Fibroblast of pulmonary artery (primary cell): ENCODE measurements at regions not wholly inside any gene's neighbourhood (a gene's known extent, or its start where the extent isn't known, plus 50 kb on each side); places are given as distances from the start of the nearest gene placed in this dataset.
"Not testable (repeated sequence)": the region's sequence is repeated elsewhere in the genome, so short reads cannot be mapped to it uniquely, and the experiment has no call there.

Experiments
- DNase-seq: peaks from one replicate; pipeline ENCODE4 v3.0.0-alpha.2; 2010; ENCODE audit warnings: low read depth
- H3K4me3 ChIP-seq: replicated peaks from 2 replicates; pipeline ENCODE4 v1.5.1; 2011; ENCODE audit warnings: low read depth, mild to moderate bottlenecking, control low read depth, low read length, moderate library complexity
- CTCF ChIP-seq: IDR thresholded peaks from 2 replicates; pipeline ENCODE4 v1.5.1; 2011; ENCODE audit warnings: mild to moderate bottlenecking, control low read depth, low read length, inconsistent platforms; ENCODE audit errors: missing control alignments

DNA sequence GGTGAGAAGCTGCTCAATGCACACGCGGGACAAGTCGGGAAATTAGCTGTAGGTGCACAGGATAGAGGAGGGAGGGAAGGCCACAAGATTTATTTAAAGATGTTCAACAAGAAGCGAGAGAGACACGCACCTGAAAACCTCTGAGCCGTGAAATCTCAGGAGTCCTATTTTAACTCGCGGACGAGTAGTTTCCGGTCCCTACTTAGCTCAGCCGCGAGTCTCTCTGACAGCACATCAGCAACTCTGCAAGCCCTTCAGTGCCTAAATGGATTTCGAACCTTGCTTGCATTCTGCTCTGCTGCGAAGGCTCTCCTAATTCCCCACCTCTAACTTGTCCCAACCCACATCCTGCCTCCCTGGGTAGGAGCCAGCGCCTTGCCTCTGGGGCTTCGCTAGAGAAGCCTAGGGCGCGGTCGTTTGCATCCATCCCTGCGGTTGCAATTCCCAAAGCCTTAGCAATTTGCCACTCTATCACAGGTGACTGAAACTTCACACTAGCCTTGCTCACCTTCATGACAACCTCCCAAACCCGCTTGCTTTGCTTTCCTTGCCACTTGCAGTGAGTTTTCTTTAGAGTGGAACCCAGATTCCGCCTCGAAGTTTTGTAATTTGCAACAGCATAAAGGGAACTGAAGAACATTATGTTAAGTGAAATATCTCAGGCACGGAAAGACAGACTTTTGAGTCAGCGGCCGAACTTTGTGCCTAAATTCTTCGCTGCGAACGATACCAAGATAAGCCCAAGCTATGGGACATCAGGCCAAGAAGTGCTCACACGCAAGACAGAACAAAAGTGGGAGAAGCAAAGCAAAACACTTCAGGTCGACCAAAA is 202.8 kb downstream of the KDM5D start:
- no peak overlapping the region for H3K4me3 ChIP-seq
- DNase-seq = no peak
- TF ChIP-seq CTCF = no peak

DNA sequence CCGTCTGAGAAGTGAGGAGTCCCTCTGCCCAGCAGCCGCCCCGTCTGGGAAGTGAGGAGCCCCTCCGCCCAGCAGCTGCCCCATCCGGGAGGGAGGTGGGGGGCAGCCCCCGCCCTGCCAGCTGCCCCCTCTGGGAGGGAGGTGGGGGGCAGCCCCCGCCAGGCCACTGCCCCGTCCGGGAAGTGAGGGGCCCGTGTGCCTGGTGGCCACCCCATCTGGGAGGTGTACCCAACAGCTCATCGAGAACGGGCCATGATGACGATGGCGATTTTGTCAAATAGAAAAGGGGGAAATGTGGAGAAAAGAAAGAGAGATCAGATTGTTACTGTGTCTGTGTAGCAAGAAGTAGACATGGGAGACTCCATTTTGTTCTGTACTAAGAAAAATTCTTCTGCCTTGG is 208.8 kb downstream of the KDM5D start:
- not testable (repeated sequence) for H3K4me3 ChIP-seq, DNase-seq

- no peak for DNase-seq
- TF ChIP-seq CTCF = no peak
- no peak overlapping the region for H3K4me3 ChIP-seq
These were observed 222.6 kb downstream of the KDM5D start for GRCh38 chrY:19521976-19522375.

DNA sequence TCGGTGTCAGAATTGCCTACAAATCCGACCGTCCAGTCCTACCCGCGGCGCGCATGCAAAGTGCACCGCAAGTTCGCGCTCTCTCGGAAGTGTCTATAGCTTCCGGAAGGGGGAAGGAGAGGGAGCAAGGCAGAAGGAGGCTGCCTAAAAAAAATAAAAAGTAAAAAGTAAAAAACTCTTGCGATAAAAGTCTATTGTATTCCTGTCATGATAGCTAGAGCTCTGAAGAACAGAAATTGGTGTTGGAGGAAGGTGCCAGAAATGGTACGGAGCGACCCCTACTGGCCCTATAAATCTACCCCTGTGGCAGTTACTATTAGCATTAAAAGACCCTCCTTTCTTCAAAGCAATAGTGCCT is 241.5 kb downstream of the KDM5D start:
- TF ChIP-seq CTCF = no peak
- no peak overlapping the region for H3K4me3 ChIP-seq
- no peak for DNase-seq

DNA sequence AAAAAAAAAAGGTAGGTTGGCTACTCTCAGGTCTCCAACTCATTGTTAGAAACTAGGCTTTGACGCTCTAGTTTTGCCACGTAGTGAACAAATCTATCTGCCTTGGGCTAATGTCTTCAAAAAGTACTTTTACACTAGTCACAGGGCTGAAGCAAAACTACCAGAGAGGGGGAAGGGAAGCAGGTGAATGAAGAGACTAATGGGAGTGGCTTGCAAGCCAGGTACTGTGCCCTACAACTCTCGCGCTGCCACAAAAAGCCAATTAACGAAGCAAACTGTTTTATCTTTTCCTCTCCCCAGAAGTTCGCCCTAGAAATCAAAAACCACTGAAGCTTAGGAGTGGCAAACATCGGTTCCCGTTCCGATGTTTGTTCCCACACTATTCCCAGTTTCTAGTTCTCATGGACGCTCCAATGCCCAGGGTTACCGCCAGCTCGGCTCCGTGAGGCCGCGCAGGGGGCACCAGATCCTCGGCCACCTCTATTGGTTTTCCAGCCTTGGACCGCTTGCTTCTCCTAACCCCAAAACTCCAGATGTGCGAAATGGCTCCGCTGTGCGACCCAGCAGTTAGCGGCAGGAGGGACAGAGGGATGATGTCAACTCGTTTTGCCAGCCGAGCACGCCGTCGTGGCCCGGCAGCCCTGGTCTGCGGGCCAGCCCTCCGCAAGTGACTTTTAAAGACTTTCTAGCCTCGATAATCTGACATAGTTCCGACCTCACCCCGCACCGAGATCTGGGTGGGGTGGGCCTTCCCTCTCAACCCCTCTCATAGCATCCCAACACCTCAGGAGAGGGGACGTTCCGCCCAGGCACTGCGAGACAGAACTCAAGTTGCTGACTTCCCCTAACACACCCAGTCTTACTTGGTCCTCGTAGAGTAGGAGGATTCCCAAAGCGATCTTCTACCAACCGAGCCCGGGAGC is 242.1 kb downstream of the KDM5D start:
- TF ChIP-seq CTCF = no peak
- H3K4me3 ChIP-seq = no peak overlapping the region
- no peak for DNase-seq

GRCh38 chrY:19498556-19498955 is 246.0 kb downstream of the KDM5D start:
- no peak for DNase-seq
- no peak overlapping the region for H3K4me3 ChIP-seq
- no peak for TF ChIP-seq CTCF

DNA sequence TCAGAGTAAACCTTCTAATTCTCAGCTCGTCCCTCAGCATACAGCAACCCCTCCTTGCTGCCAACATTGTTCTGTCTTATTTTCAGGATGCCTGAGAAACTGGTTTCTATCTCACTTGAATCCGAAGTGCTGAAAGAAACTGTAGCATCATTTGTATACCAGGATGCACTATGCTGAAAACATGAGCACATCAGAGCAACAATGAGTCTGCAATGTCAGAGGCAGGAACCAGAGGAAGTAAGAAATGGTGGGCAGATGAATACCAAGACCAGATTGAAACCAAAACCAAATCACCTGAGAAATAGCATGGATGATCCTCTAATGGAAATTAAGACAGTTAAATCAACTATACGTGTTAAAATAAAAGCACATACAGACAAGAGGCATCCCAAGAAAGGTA is 257.0 kb downstream of the KDM5D start:
- no peak for TF ChIP-seq CTCF
- no peak for DNase-seq
- no peak overlapping the region for H3K4me3 ChIP-seq
